PC-3 (cell line): ENCODE measurements at regions not wholly inside any gene's neighbourhood (a gene's known extent, or its start where the extent isn't known, plus 50 kb on each side); places are given as distances from the start of the nearest gene placed in this dataset.
"Not testable (repeated sequence)": the region's sequence is repeated elsewhere in the genome, so short reads cannot be mapped to it uniquely, and the experiment has no call there.

ENCODE experiments used
- ATAC-seq: fragments of 200-7000 bp; cut with Tn5 transposase; 2 replicates; pipeline ENCODE4 v1.9.1; 2020; ENCODE audit warnings: mild to moderate bottlenecking, moderate library complexity
- BruUV-seq: library from RNA; stranded (reverse); fragments of 400-500 nt; replicated peaks from 2 replicates; lab custom pipeline; 2021; lab: Mats Ljungman, UMichigan
- CTCF ChIA-PET: fragments of 300-600 bp; sonication (Branson Sonifier 250); formaldehyde crosslinking; loops from one replicate; lab custom pipeline; 2022; ENCODE audit warnings: antibody characterized with exemption; lab: Charles Lee
- POLR2A ChIA-PET: fragments of 300-600 bp; sonication (Branson Sonifier 250); formaldehyde crosslinking; loops from one replicate; lab custom pipeline; 2022; ENCODE audit warnings: antibody characterized with exemption; ENCODE audit not compliant: unreplicated experiment; lab: Charles Lee
- DNase-seq: peaks from one replicate; pipeline ENCODE4 v3.0.0-alpha.2; 2015
- H2AFZ ChIP-seq: fragments of 300-600 bp; sonication (generic); 2 replicates; pipeline ENCODE4 v1.6.0; 2016; ENCODE audit warnings: antibody characterized with exemption, low read length
- H3F3A ChIP-seq: fragments of 300-600 bp; sonication (generic); one replicate; pipeline ENCODE4 v1.6.0; 2017; ENCODE audit warnings: antibody characterized with exemption, low read length, control low read depth, mild to moderate bottlenecking; ENCODE audit not compliant: unreplicated experiment
- H3K27ac ChIP-seq: fragments of 300-600 bp; sonication (generic); 2 replicates; pipeline ENCODE4 v1.5.1; 2016; ENCODE audit warnings: mild to moderate bottlenecking, low read length
- H3K27me3 ChIP-seq: fragments of 300-600 bp; sonication (generic); 2 replicates; pipeline ENCODE4 v1.6.1; 2016; ENCODE audit warnings: low read length, mixed read lengths
- H3K36me3 ChIP-seq: fragments of 300-600 bp; sonication (generic); 2 replicates; pipeline ENCODE4 v1.6.1; 2016; ENCODE audit warnings: low read depth, mixed run types, low read length, mixed read lengths
- H3K4me1 ChIP-seq: fragments of 300-600 bp; sonication (generic); 2 replicates; pipeline ENCODE4 v1.5.1; 2016; ENCODE audit warnings: low read length; ENCODE audit not compliant: insufficient read depth
- H3K4me2 ChIP-seq: fragments of 300-600 bp; sonication (generic); 2 replicates; pipeline ENCODE4 v1.6.0; 2016; ENCODE audit warnings: low read length
- H3K4me3 ChIP-seq: fragments of 300-600 bp; sonication (generic); 2 replicates; pipeline ENCODE4 v1.5.1; 2016; ENCODE audit warnings: mild to moderate bottlenecking, low read length, mixed read lengths
- H3K79me2 ChIP-seq: fragments of 300-600 bp; sonication (generic); 2 replicates; pipeline ENCODE4 v1.6.1; 2017; ENCODE audit warnings: low read length, mixed read lengths
- H3K9ac ChIP-seq: fragments of 300-600 bp; sonication (generic); 2 replicates; pipeline ENCODE4 v1.6.0; 2016; ENCODE audit warnings: mild to moderate bottlenecking, low read length
- H3K9me2 ChIP-seq: fragments of 300-600 bp; sonication (generic); replicated peaks from 2 replicates; pipeline ENCODE4 v1.6.1; 2016; ENCODE audit warnings: mixed run types, low read length, mixed read lengths
- H3K9me3 ChIP-seq: fragments of 300-600 bp; sonication (generic); 2 replicates; pipeline ENCODE4 v1.6.1; 2016; ENCODE audit warnings: low read length, mixed read lengths
- H4K20me1 ChIP-seq: fragments of 300-600 bp; sonication (generic); 2 replicates; pipeline ENCODE4 v1.6.1; 2016; ENCODE audit warnings: low read length, mixed read lengths
- EZH2 ChIP-seq: fragments of 300-600 bp; sonication (generic); IDR thresholded peaks from one replicate; pipeline ENCODE4 v1.6.1; 2017; ENCODE audit warnings: antibody characterized with exemption, mild to moderate bottlenecking, low read length; ENCODE audit not compliant: unreplicated experiment
- EZH2phosphoT487 ChIP-seq: fragments of 300-600 bp; sonication (generic); IDR thresholded peaks from 2 replicates; pipeline ENCODE4 v1.6.1; 2018; ENCODE audit warnings: mild to moderate bottlenecking, antibody characterized with exemption, low read length, borderline replicate concordance
- intact Hi-C: fragments of 100-400 bp; cut with micrococcal nuclease; formaldehyde crosslinking; loops from 2 replicates; pipeline ENCODE4 v1.9.0; 2023
- TF ChIP-seq, protein P1 (sequence below): fragments of 300-600 bp; sonication (generic); conservative IDR thresholded peaks from 2 replicates; pipeline ENCODE4 v1.5.1; 2017; ENCODE audit warnings: antibody characterized with exemption, low read depth, mild to moderate bottlenecking, low read length

DNA sequence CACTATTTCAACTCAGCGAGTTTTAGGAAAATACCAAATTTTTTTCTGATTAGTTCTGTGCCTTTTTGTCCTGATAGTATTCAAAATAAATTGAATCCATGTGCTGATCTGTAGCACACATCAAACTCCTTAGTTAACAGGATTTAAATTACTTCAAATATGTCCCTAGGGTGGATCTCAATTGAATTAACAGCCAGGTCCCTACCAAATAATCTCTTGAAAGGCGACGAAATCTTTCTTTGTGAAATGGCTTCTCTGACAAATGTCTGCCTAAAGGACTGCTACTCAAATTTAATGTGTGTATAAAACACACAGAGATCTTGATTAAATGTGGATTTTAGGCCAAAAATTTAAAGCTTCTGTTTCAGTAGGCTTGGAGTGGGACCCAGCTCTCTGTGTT is 989.6 kb upstream of the KCND2 start:
- Histone ChIP-seq H3K27me3 (no peaks in the 10 kb centered on the region), H3K9me3 (no peaks in the 10 kb centered on the region), H3K4me2 (no peak overlapping the region), H3K27ac (no peak overlapping the region), H2AFZ (no peak overlapping the region), H3K4me3 (no peak overlapping the region), H3F3A (no peaks in the 10 kb centered on the region), H4K20me1 (no peaks in the 10 kb centered on the region), H3K4me1 (no peaks in the 10 kb centered on the region), H3K9ac (no peak overlapping the region), H3K79me2 (no peaks in the 10 kb centered on the region), H3K36me3 (no peaks in the 10 kb centered on the region), H3K9me2 (no peaks in the 10 kb centered on the region)
- no TSS peak for BruUV-seq
- intact Hi-C loops: no loop called here
- POLR2A ChIA-PET: no interaction called here
- ATAC-seq: no peak
- CTCF ChIA-PET: no interaction called here
- DNase-seq: no peak
- TF ChIP-seq EZH2 (no peak), EZH2phosphoT487 (no peak)
- TF ChIP-seq, protein P1, sequence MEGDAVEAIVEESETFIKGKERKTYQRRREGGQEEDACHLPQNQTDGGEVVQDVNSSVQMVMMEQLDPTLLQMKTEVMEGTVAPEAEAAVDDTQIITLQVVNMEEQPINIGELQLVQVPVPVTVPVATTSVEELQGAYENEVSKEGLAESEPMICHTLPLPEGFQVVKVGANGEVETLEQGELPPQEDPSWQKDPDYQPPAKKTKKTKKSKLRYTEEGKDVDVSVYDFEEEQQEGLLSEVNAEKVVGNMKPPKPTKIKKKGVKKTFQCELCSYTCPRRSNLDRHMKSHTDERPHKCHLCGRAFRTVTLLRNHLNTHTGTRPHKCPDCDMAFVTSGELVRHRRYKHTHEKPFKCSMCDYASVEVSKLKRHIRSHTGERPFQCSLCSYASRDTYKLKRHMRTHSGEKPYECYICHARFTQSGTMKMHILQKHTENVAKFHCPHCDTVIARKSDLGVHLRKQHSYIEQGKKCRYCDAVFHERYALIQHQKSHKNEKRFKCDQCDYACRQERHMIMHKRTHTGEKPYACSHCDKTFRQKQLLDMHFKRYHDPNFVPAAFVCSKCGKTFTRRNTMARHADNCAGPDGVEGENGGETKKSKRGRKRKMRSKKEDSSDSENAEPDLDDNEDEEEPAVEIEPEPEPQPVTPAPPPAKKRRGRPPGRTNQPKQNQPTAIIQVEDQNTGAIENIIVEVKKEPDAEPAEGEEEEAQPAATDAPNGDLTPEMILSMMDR: no peak

DNA sequence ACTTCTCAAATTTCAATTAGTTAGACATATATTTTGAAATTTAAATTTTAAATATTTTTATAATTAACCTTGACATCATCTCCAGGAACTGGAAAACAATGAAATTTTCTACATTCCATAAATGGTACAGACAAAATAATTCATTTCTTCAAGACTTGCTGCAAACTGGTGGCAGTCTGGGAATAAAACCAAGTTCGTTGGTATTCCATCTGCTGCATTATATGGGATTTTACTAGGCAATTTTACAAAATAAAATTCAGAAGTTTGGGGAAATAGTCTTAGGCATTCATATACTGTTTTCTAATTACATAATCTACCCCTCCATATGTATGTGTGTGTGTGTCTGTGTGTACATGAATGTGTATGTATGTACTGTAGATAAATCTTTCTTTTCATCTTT is 984.6 kb upstream of the KCND2 start:
- BruUV-seq: no TSS peak
- Histone ChIP-seq H3K4me3 (no peak overlapping the region), H2AFZ (no peak overlapping the region), H3K9me3 (no peaks in the 10 kb centered on the region), H3F3A (no peaks in the 10 kb centered on the region), H3K4me2 (no peak overlapping the region), H3K9ac (no peak overlapping the region), H3K79me2 (no peaks in the 10 kb centered on the region), H3K27me3 (no peaks in the 10 kb centered on the region), H3K4me1 (no peaks in the 10 kb centered on the region), H3K27ac (no peak overlapping the region), H3K36me3 (no peaks in the 10 kb centered on the region), H3K9me2 (no peaks in the 10 kb centered on the region), H4K20me1 (no peaks in the 10 kb centered on the region)
- CTCF ChIA-PET: no interaction called here
- POLR2A ChIA-PET: no interaction called here
- ATAC-seq (no peak), DNase-seq (no peak)
- intact Hi-C loops: no loop called here
- TF ChIP-seq EZH2phosphoT487: no peak
- TF ChIP-seq EZH2: no peak
- TF ChIP-seq, protein P1: no peak

DNA sequence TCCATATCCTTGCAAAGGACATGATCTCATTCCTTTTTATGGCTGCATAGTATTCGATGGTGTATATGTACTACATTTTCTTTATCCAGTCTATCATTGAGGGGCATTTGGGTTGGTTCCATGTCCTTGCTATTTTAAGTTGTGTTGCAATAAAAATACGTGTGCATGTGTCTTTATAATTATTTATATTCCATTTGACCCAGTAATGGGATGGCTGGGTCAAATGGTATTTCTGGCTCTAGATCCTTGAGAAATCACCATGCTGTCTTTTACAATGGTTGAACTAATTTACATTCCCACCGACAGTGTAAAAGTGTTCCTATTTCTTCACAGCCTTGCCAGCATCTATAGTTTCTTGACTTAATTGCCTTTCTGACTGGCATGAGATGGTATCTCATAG is 972.6 kb upstream of the KCND2 start:
- H3F3A ChIP-seq: not testable (repeated sequence)

More for the DNA sequence above, 972.6 kb upstream of the KCND2 start:
- H3K36me3 ChIP-seq, intact Hi-C loops, H4K20me1 ChIP-seq, BruUV-seq, H3K9me3 ChIP-seq, ATAC-seq, DNase-seq, H3K4me3 ChIP-seq, H3K9me2 ChIP-seq, H3K4me2 ChIP-seq, POLR2A ChIA-PET, H2AFZ ChIP-seq, H3K27me3 ChIP-seq, H3K79me2 ChIP-seq, CTCF ChIA-PET, H3K9ac ChIP-seq, H3K4me1 ChIP-seq, H3K27ac ChIP-seq: not testable (repeated sequence)
